Brain microvascular endothelial cell (primary cell): ENCODE measurements at regions not wholly inside any gene's neighbourhood (a gene's known extent, or its start where the extent isn't known, plus 50 kb on each side); places are given as distances from the start of the nearest gene placed in this dataset.

Experiments used
- DNase-seq: peaks from one replicate; pipeline ENCODE4 v3.0.0-alpha.2; 2020
- H3K27ac ChIP-seq: fragments of 250-450 bp; sonication (Bioruptor Pico); 2 replicates; pipeline ENCODE4 v1.5.1; 2020; ENCODE audit warnings: mild to moderate bottlenecking, moderate library complexity
- H3K27me3 ChIP-seq: fragments of 250-450 bp; sonication (Bioruptor Pico); replicated peaks from 2 replicates; pipeline ENCODE4 v1.5.1; 2020; ENCODE audit warnings: mild to moderate bottlenecking
- H3K36me3 ChIP-seq: fragments of 250-450 bp; sonication (Bioruptor Pico); replicated peaks from 2 replicates; pipeline ENCODE4 v1.5.1; 2020; ENCODE audit warnings: mild to moderate bottlenecking
- H3K4me3 ChIP-seq: 2 replicates; pipeline ENCODE4 v1.5.1; 2011; ENCODE audit warnings: low read depth, mild to moderate bottlenecking, control low read depth, low read length, moderate library complexity
- in situ Hi-C: cut with HindIII; loops from 2 replicates; pipeline ENCODE4 v1.10.0; 2017; ENCODE audit warnings: low sequenced_read_pairs, low pct_ligation_motif_present
- TF ChIP-seq, protein P1 (sequence below): IDR thresholded peaks from 2 replicates; pipeline ENCODE4 v1.5.1; 2011; ENCODE audit warnings: low read depth, mild to moderate bottlenecking, moderate library complexity, low read length, control low read depth, inconsistent platforms; ENCODE audit errors: missing control alignments

DNA sequence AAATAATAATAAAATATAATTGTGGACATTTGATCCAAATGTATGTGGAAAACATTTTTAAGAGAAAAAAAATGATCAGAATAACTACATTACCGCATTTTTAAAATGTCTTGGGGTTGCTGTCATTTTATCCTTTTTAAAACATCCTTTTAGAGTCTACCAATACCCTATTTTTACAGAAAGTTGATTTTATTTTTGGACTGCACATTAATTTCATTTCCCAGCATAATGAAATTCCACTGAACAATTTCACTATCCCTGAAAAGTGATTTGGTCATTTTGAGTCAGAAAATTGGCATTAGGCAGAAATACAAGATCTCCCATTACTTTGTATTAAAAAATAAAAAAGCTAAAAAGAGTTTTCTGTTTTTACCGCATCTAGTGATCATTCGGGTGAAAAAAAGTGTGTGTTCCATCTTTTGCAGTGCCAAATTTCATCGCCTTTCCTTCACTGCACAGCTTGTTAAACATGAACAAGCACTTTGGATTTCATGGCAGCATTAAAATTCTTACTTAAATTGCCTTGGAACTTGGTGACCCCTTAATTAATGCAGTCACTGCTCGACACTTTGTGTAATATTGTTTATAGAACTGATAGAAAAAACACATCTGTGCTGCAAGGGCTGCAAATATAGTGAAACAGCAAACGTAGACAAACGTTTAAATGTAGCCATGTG is 611.7 kb downstream of the TSN start:
- TF ChIP-seq, protein P1, sequence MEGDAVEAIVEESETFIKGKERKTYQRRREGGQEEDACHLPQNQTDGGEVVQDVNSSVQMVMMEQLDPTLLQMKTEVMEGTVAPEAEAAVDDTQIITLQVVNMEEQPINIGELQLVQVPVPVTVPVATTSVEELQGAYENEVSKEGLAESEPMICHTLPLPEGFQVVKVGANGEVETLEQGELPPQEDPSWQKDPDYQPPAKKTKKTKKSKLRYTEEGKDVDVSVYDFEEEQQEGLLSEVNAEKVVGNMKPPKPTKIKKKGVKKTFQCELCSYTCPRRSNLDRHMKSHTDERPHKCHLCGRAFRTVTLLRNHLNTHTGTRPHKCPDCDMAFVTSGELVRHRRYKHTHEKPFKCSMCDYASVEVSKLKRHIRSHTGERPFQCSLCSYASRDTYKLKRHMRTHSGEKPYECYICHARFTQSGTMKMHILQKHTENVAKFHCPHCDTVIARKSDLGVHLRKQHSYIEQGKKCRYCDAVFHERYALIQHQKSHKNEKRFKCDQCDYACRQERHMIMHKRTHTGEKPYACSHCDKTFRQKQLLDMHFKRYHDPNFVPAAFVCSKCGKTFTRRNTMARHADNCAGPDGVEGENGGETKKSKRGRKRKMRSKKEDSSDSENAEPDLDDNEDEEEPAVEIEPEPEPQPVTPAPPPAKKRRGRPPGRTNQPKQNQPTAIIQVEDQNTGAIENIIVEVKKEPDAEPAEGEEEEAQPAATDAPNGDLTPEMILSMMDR: no peak
- Histone ChIP-seq H3K27ac (no peak overlapping the region), H3K4me3 (no peak overlapping the region), H3K36me3 (no peaks in the 10 kb centered on the region), H3K27me3 (no peaks in the 10 kb centered on the region)
- in situ Hi-C loops: no loop called here
- no peak for DNase-seq

DNA sequence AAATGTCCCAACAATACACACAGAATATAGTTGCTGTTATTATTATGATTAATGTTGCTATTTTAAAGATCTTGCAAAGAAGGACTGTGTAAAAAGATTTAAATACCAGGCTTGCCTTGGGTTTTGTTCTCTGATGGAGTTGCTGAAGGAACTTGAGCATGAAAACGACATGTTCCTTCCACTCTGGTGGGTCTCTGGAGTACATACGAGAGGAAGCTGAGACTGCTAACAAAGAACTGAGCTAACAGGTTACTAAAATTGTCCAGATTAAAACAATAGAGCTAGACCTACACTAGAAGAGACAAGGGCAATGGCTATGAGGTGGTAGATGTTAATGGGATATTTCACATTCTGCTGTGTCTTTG is 612.2 kb downstream of the TSN start:
- H3K4me3 ChIP-seq: no peak overlapping the region
- no peak overlapping the region for H3K27ac ChIP-seq
- TF ChIP-seq, protein P1: no peak
- no peak for DNase-seq
- in situ Hi-C loops: no loop called here
- no peaks in the 10 kb centered on the region for H3K27me3 ChIP-seq
- no peaks in the 10 kb centered on the region for H3K36me3 ChIP-seq

DNA sequence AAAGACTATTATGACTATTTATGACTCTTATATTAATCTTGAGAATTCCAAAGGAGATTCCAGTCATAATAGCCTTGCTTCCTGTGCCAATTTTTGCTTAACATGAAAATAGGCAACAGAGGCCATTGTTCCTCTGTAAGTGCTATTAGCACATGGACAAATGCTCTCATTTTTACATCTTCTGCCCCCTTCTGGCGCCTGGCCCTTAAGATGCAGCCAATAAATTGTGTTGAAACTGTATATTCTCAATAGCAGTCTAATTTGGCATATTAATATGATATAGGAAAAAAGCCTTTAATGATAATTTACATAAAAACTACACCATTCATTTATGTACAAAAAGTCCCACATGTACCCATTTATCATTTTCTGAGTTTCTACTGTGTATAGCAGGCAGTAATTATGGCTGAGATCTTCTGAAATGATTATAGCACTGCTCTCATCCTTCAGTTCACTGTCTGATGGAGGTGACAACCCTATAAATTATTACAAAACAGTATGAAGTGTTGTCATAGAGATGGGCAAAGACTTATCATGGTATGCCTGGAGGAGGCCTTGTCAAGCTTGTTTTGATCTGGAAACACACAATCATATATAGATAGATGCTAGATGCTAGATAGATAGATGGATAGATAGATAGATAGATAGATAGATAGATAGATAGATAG is 613.3 kb downstream of the TSN start:
- no peak overlapping the region for H3K27ac ChIP-seq
- TF ChIP-seq, protein P1: peak; percentile 26
- in situ Hi-C loops: no loop called here
- no peaks in the 10 kb centered on the region for H3K36me3 ChIP-seq
- no peak for DNase-seq
- H3K27me3 ChIP-seq: no peaks in the 10 kb centered on the region
- H3K4me3 ChIP-seq: no peak overlapping the region

GRCh38 chr2:122378521-122378920 is 623.1 kb downstream of the TSN start:
- no peak for DNase-seq
- in situ Hi-C loops: no loop called here
- Histone ChIP-seq H3K27ac (no peak overlapping the region), H3K4me3 (no peak overlapping the region), H3K36me3 (no peaks in the 10 kb centered on the region), H3K27me3 (no peaks in the 10 kb centered on the region)
- TF ChIP-seq, protein P1: no peak

DNA sequence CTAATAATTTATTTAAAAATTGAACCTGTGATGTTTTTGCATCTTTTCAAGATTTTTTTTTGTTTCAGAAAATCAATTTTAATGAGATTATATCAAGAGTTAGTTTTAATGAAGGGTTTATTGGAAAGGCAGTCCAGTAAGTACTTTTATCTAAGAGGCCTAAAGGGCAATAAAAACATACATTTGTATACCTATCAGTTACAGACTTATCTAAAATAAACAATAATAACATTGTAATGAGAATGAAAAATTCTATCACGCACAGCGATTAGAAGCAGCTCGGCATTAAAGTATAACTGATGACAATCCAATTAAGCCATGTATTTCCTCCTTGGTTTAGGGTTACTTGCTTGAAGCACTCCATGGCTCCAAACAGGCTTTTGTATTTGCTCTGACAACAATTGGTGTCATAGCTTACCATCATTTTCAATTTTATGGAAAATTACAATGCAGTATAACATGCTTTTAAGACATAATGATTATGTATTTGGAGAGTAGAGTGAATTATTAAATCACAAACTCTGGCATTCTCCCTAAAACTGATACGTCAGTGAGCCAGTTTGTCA is 629.4 kb downstream of the TSN start:
- H3K27me3 ChIP-seq: no peaks in the 10 kb centered on the region
- no peaks in the 10 kb centered on the region for H3K36me3 ChIP-seq
- no peak for DNase-seq
- H3K27ac ChIP-seq: no peak overlapping the region
- H3K4me3 ChIP-seq: no peak overlapping the region
- TF ChIP-seq, protein P1: no peak
- in situ Hi-C loops: no loop called here
